ENCODE measurements at regions not wholly inside any gene's neighbourhood (a gene's known extent, or its start where the extent isn't known, plus 50 kb on each side); places are given as distances from the start of the nearest gene placed in this dataset.

GRCh38 chr6:16974704-16975359, 127.0 kb upstream of the STMND1 start:
- DNase-seq: no peak

GRCh38 chr6:16974387-16974673, 127.5 kb upstream of the STMND1 start:
- no peak for DNase-seq

- no peak for DNase-seq
Observed at GRCh38 chr6:16973545-16974386, 128.1 kb upstream of the STMND1 start.

- no peak for DNase-seq
Observed at GRCh38 chr6:16973051-16973450, 128.8 kb upstream of the STMND1 start.

- no peak for DNase-seq
Observed at GRCh38 chr6:16972535-16972934, 129.3 kb upstream of the STMND1 start.

- no peak for DNase-seq
Observed at GRCh38 chr6:16969699-16970655, 131.9 kb upstream of the STMND1 start.

- DNase-seq: no peak
Observed at GRCh38 chr6:16968101-16968500, 133.7 kb upstream of the STMND1 start.

GRCh38 chr6:16967470-16967817, 134.4 kb upstream of the STMND1 start:
- no peak for DNase-seq

GRCh38 chr6:16966791-16967469, 134.9 kb upstream of the STMND1 start:
- DNase-seq: no peak

- no peak for DNase-seq
Observed at GRCh38 chr6:16965689-16966088, 136.2 kb upstream of the STMND1 start.

GRCh38 chr6:16964553-16965499, 137.0 kb upstream of the STMND1 start:
- DNase-seq: peak; percentile 13

- no peak for DNase-seq
Observed at GRCh38 chr6:16961577-16961976, 140.3 kb upstream of the STMND1 start.

GRCh38 chr6:16959789-16960188, 142.1 kb upstream of the STMND1 start:
- no peak for DNase-seq

GRCh38 chr6:16956361-16956760, 145.5 kb upstream of the STMND1 start:
- no peak for DNase-seq

- no peak for DNase-seq
Observed at GRCh38 chr6:16955899-16956298, 146.0 kb upstream of the STMND1 start.

GRCh38 chr6:16953905-16954304, 147.9 kb upstream of the STMND1 start:
- DNase-seq: no peak

- DNase-seq: no peak
Observed at GRCh38 chr6:16953446-16953845, 148.4 kb upstream of the STMND1 start.

- DNase-seq: no peak
Observed at GRCh38 chr6:16950825-16951495, 150.9 kb upstream of the STMND1 start.

GRCh38 chr6:16950302-16950701, 151.5 kb upstream of the STMND1 start:
- DNase-seq: no peak

GRCh38 chr6:16949716-16950115, 152.1 kb upstream of the STMND1 start:
- no peak for DNase-seq

GRCh38 chr6:16948396-16948795, 153.5 kb upstream of the STMND1 start:
- DNase-seq: no peak

Data from NCI-H1694 treated with DMSO at 0.1 percent for 48 hours (cell line).